GM23338 (cell line): ENCODE measurements at regions not wholly inside any gene's neighbourhood (a gene's known extent, or its start where the extent isn't known, plus 50 kb on each side); places are given as distances from the start of the nearest gene placed in this dataset.

Experiments
- ATAC-seq: fragments of 200-7000 bp; cut with Tn5 transposase; 3 replicates; pipeline ENCODE4 v1.9.1; 2020
- DNase-seq: peaks from one replicate; pipeline ENCODE4 v3.0.0-alpha.2; 2015; ENCODE audit warnings: low spot score
- H2AFZ ChIP-seq: fragments of 200-600 bp; sonication (generic); 2 replicates; pipeline ENCODE4 v1.8.0; 2016; ENCODE audit warnings: antibody characterized with exemption, mild to moderate bottlenecking, moderate library complexity
- H3F3A ChIP-seq: fragments of 200-600 bp; sonication (generic); replicated peaks from 2 replicates; pipeline ENCODE4 v1.8.0; 2017; ENCODE audit warnings: antibody characterized with exemption, mixed run types, low read depth
- H3K27ac ChIP-seq: fragments of 200-600 bp; sonication (generic); 2 replicates; pipeline ENCODE4 v1.6.1; 2016; ENCODE audit warnings: low read depth
- H3K27me3 ChIP-seq: fragments of 200-600 bp; sonication (generic); 2 replicates; pipeline ENCODE4 v1.8.0; 2016; ENCODE audit warnings: mild to moderate bottlenecking, mixed run types, moderate library complexity; ENCODE audit not compliant: insufficient read depth
- H3K36me3 ChIP-seq: fragments of 200-600 bp; sonication (generic); 2 replicates; pipeline ENCODE4 v1.8.0; 2016; ENCODE audit warnings: mild to moderate bottlenecking; ENCODE audit not compliant: insufficient read depth
- H3K4me1 ChIP-seq: fragments of 200-600 bp; sonication (generic); 2 replicates; pipeline ENCODE4 v1.8.0; 2016; ENCODE audit warnings: mild to moderate bottlenecking, moderate library complexity; ENCODE audit not compliant: insufficient read depth
- H3K4me2 ChIP-seq: fragments of 200-600 bp; sonication (generic); 2 replicates; pipeline ENCODE4 v1.7.1; 2017; ENCODE audit warnings: mixed run types
- H3K4me3 ChIP-seq: fragments of 200-600 bp; sonication (generic); 2 replicates; pipeline ENCODE4 v1.6.1; 2016; ENCODE audit warnings: mixed run types
- H3K79me2 ChIP-seq: fragments of 200-600 bp; sonication (generic); replicated peaks from 2 replicates; pipeline ENCODE4 v1.8.0; 2017; ENCODE audit warnings: mild to moderate bottlenecking; ENCODE audit not compliant: insufficient read depth
- H3K9me2 ChIP-seq: fragments of 200-600 bp; sonication (generic); 2 replicates; pipeline ENCODE4 v1.8.0; 2017; ENCODE audit not compliant: insufficient read depth
- H4K20me1 ChIP-seq: fragments of 200-600 bp; sonication (generic); replicated peaks from 2 replicates; pipeline ENCODE4 v1.8.0; 2017; ENCODE audit warnings: mild to moderate bottlenecking; ENCODE audit not compliant: insufficient read depth
- H3K27ac Mint-ChIP-seq: 2 replicates; pipeline ENCODE4 v1.8.0; 2020; ENCODE audit warnings: inconsistent platforms, mild to moderate bottlenecking, moderate library complexity, mixed read lengths
- H3K27me3 Mint-ChIP-seq: 3 replicates; pipeline ENCODE4 v1.8.0; 2022; ENCODE audit warnings: low read depth, mild to moderate bottlenecking, moderate library complexity, mixed read lengths, inconsistent platforms; ENCODE audit not compliant: insufficient read depth, poor library complexity
- H3K36me3 Mint-ChIP-seq: 3 replicates; pipeline ENCODE4 v1.8.0; 2021; ENCODE audit warnings: low read depth, mild to moderate bottlenecking, inconsistent platforms, moderate library complexity, mixed read lengths
- H3K4me1 Mint-ChIP-seq: 3 replicates; pipeline ENCODE4 v1.8.0; 2020; ENCODE audit warnings: mild to moderate bottlenecking, inconsistent platforms, mixed read lengths
- H3K4me3 Mint-ChIP-seq: 3 replicates; pipeline ENCODE4 v1.8.0; 2021; ENCODE audit warnings: moderate library complexity, mild to moderate bottlenecking, inconsistent platforms, mixed read lengths
- H3K9me3 Mint-ChIP-seq: 3 replicates; pipeline ENCODE4 v1.8.0; 2020; ENCODE audit warnings: moderate library complexity, mild to moderate bottlenecking, inconsistent platforms, mixed read lengths
- CREB1 ChIP-seq: fragments of 250-450 bp; sonication (Bioruptor Pico); IDR thresholded peaks from 2 replicates; pipeline ENCODE4 v1.5.0; 2020; ENCODE audit warnings: low read depth, mild to moderate bottlenecking, moderate library complexity
- CTCF ChIP-seq, 2 experiments: fragments of 200-600 bp in 1 of 2; sonication (generic) in 1 of 2; conservative IDR thresholded peaks; 2 replicates each; pipeline versions ENCODE4 v1.5.1 to v1.6.1; 2016 to 2017; ENCODE audit warnings: antibody characterized with exemption in 2 of 2, low read depth in 2 of 2, mild to moderate bottlenecking in 2 of 2, moderate library complexity in 1 of 2
- ETS1 ChIP-seq: IDR thresholded peaks from 2 replicates; pipeline ENCODE4 v1.6.1; 2016; ENCODE audit warnings: antibody characterized with exemption
- EZH2 ChIP-seq: fragments of 200-600 bp; sonication (generic); IDR thresholded peaks from one replicate; pipeline ENCODE4 v1.8.0; 2017; ENCODE audit warnings: antibody characterized with exemption, mild to moderate bottlenecking, low read depth; ENCODE audit not compliant: unreplicated experiment
- EZH2phosphoT487 ChIP-seq: fragments of 200-600 bp; sonication (generic); IDR thresholded peaks from one replicate; pipeline ENCODE4 v1.8.1; 2018; ENCODE audit warnings: antibody characterized with exemption; ENCODE audit not compliant: unreplicated experiment
- JUNB ChIP-seq: IDR thresholded peaks from one replicate; pipeline ENCODE4 v1.6.1; 2016; ENCODE audit warnings: antibody characterized with exemption; ENCODE audit not compliant: unreplicated experiment
- NANOG ChIP-seq: IDR thresholded peaks from 2 replicates; pipeline ENCODE4 v1.6.1; 2016; ENCODE audit warnings: antibody characterized with exemption, borderline replicate concordance
- POLR2AphosphoS5 ChIP-seq: IDR thresholded peaks from 2 replicates; pipeline ENCODE4 v1.6.1; 2016; ENCODE audit warnings: antibody characterized with exemption, low read depth
- REST ChIP-seq: IDR thresholded peaks from one replicate; pipeline ENCODE4 v1.6.1; 2018; ENCODE audit warnings: antibody characterized with exemption; ENCODE audit not compliant: unreplicated experiment
- STAT1 ChIP-seq: IDR thresholded peaks from one replicate; pipeline ENCODE4 v1.6.1; 2016; ENCODE audit warnings: antibody characterized with exemption; ENCODE audit not compliant: unreplicated experiment
- ZNF114 ChIP-seq: fragments of 250-450 bp; sonication (Bioruptor Pico); IDR thresholded peaks from 2 replicates; pipeline ENCODE4 v1.5.0; 2020; ENCODE audit warnings: mild to moderate bottlenecking, moderate library complexity
- ZNF331 ChIP-seq: fragments of 250-450 bp; sonication (Bioruptor Pico); IDR thresholded peaks from 2 replicates; pipeline ENCODE4 v1.5.0; 2020; ENCODE audit warnings: low read depth, mild to moderate bottlenecking, moderate library complexity
- ZNF462 ChIP-seq: fragments of 250-450 bp; sonication (Bioruptor Pico); IDR thresholded peaks from 2 replicates; pipeline ENCODE4 v1.5.0; 2020; ENCODE audit warnings: mild to moderate bottlenecking, moderate library complexity

GRCh38 chr12:124683152-124684124 is 116.0 kb upstream of the NCOR2 start:
- Histone ChIP-seq H3K27me3 (no peaks in the 10 kb centered on the region), H3K4me1 (peaks cover 5% of the 10 kb centered on the region; the same call in 1 of the 2 replicates), H2AFZ (no peak overlapping the region), H3K9me2 (no peaks in the 10 kb centered on the region), H3F3A (no peaks in the 10 kb centered on the region), H3K27ac (no peak overlapping the region), H3K79me2 (no peaks in the 10 kb centered on the region), H4K20me1 (no peaks in the 10 kb centered on the region), H3K36me3 (no peaks in the 10 kb centered on the region), H3K4me3 (no peak overlapping the region), H3K4me2 (no peak overlapping the region)
- ATAC-seq (no peak; the same call in 2 of the 3 replicates), DNase-seq (peak; percentile 53)
- peaks cover 46% of the 10 kb centered on the region for H3K4me1 Mint-ChIP-seq
- no peak overlapping the region for H3K4me3 Mint-ChIP-seq
- H3K27me3 Mint-ChIP-seq, result peaks cover 7% of the 10 kb centered on the region
- no peaks in the 10 kb centered on the region; the same call in 2 of the 3 replicates for H3K36me3 Mint-ChIP-seq
- H3K9me3 Mint-ChIP-seq, result no peaks in the 10 kb centered on the region
- H3K27ac Mint-ChIP-seq, result no peak overlapping the region
- no peak for TF ChIP-seq ZNF114 (CRISPR knock-in tag)
- TF ChIP-seq NANOG, result no peak
- no peak for TF ChIP-seq EZH2
- TF ChIP-seq ZNF331, result no peak
- no peak for TF ChIP-seq POLR2AphosphoS5
- no peak for TF ChIP-seq CTCF (conservative IDR thresholded peaks at IDR 0.05; ENCODE audit: low read depth in 2 of 2)
- TF ChIP-seq JUNB, result no peak
- TF ChIP-seq ZNF462 (CRISPR knock-in tag), result no peak
- TF ChIP-seq REST, result no peak
- TF ChIP-seq CREB1 (CRISPR knock-in tag), result no peak
- no peak for TF ChIP-seq STAT1
- TF ChIP-seq ETS1, result no peak
- no peak for TF ChIP-seq EZH2phosphoT487
